GM10266 (cell line): ENCODE measurements at regions not wholly inside any gene's neighbourhood (a gene's known extent, or its start where the extent isn't known, plus 50 kb on each side); places are given as distances from the start of the nearest gene placed in this dataset.

Source experiments
- DNase-seq: peaks from one replicate; pipeline ENCODE4 v3.0.0; 2012; ENCODE audit errors: extremely low spot score
- CTCF ChIP-seq: IDR thresholded peaks from 2 replicates; pipeline ENCODE4 v1.5.1; 2012; ENCODE audit warnings: mild to moderate bottlenecking, low read depth; ENCODE audit not compliant: control insufficient read depth, insufficient read depth; ENCODE audit errors: missing control alignments

- no peak for TF ChIP-seq CTCF
- DNase-seq = no peak
Measured at GRCh38 chr1:47547753-47548573, 110.1 kb downstream of the FOXD2 start.

GRCh38 chr1:47548637-47549036 lies 110.8 kb downstream of the FOXD2 start:
- TF ChIP-seq CTCF = no peak
- DNase-seq = no peak

GRCh38 chr1:47549532-47549931 lies 111.7 kb downstream of the FOXD2 start:
- TF ChIP-seq CTCF = no peak
- DNase-seq = no peak

- DNase-seq = no peak
- no peak for TF ChIP-seq CTCF
Measured at GRCh38 chr1:47550929-47551328, 113.1 kb downstream of the FOXD2 start.

- DNase-seq = no peak
- TF ChIP-seq CTCF = no peak
Measured at GRCh38 chr1:47551971-47552528, 114.2 kb downstream of the FOXD2 start.

- TF ChIP-seq CTCF = no peak
- DNase-seq = no peak
Measured at GRCh38 chr1:47554082-47554481, 116.2 kb downstream of the FOXD2 start.

- no peak for DNase-seq
- TF ChIP-seq CTCF = no peak
Measured at GRCh38 chr1:47554901-47555300, 117.1 kb downstream of the FOXD2 start.
